Fibroblast of skin of right biceps (primary cell): ENCODE measurements at regions not wholly inside any gene's neighbourhood (a gene's known extent, or its start where the extent isn't known, plus 50 kb on each side); places are given as distances from the start of the nearest gene placed in this dataset.
"Not testable (repeated sequence)": the region's sequence is repeated elsewhere in the genome, so short reads cannot be mapped to it uniquely, and the experiment has no call there.

Source experiments
- DNase-seq: peaks from one replicate; pipeline ENCODE4 v3.0.0-alpha.2; 2013

GRCh38 chr16:59121411-59122261, 387.5 kb upstream of the GOT2 start:
- DNase-seq, result peak; percentile 6

GRCh38 chr16:59116744-59117143, 382.6 kb upstream of the GOT2 start:
- no peak for DNase-seq

GRCh38 chr16:59114790-59115189, 380.7 kb upstream of the GOT2 start:
- DNase-seq, result no peak

GRCh38 chr16:59113004-59113670, 379.0 kb upstream of the GOT2 start:
- DNase-seq, result no peak

GRCh38 chr16:59111280-59111679, 377.2 kb upstream of the GOT2 start:
- DNase-seq, result no peak

GRCh38 chr16:59108374-59108773, 374.3 kb upstream of the GOT2 start:
- no peak for DNase-seq

- not testable (repeated sequence) for DNase-seq
Measured at GRCh38 chr16:59096682-59097081, 362.6 kb upstream of the GOT2 start.

GRCh38 chr16:59090541-59090940, 356.4 kb upstream of the GOT2 start:
- DNase-seq, result peak; percentile 35

GRCh38 chr16:59088431-59088830, 354.3 kb upstream of the GOT2 start:
- no peak for DNase-seq

GRCh38 chr16:59087641-59088040, 353.5 kb upstream of the GOT2 start:
- no peak for DNase-seq

GRCh38 chr16:59067205-59067604, 333.1 kb upstream of the GOT2 start:
- no peak for DNase-seq

GRCh38 chr16:59060207-59060606, 326.1 kb upstream of the GOT2 start:
- peak; percentile 94 for DNase-seq

GRCh38 chr16:59058250-59058649, 324.1 kb upstream of the GOT2 start:
- no peak for DNase-seq

GRCh38 chr16:59053911-59054310, 319.8 kb upstream of the GOT2 start:
- DNase-seq, result no peak

GRCh38 chr16:59052231-59052630, 318.1 kb upstream of the GOT2 start:
- no peak for DNase-seq

- peak; percentile 24 for DNase-seq
Measured at GRCh38 chr16:59048876-59049275, 314.8 kb upstream of the GOT2 start.

- no peak for DNase-seq
Measured at GRCh38 chr16:59047114-59047513, 313.0 kb upstream of the GOT2 start.

GRCh38 chr16:59046335-59046734, 312.2 kb upstream of the GOT2 start:
- DNase-seq, result peak; percentile 81

- DNase-seq, result peak; percentile 71
Measured at GRCh38 chr16:59045501-59045900, 311.4 kb upstream of the GOT2 start.

- peak; percentile 75 for DNase-seq
Measured at GRCh38 chr16:59044616-59045015, 310.5 kb upstream of the GOT2 start.

- no peak for DNase-seq
Measured at GRCh38 chr16:59042301-59042700, 308.2 kb upstream of the GOT2 start.

- no peak for DNase-seq
Measured at GRCh38 chr16:59039066-59039720, 305.1 kb upstream of the GOT2 start.

GRCh38 chr16:59030923-59031485, 296.9 kb upstream of the GOT2 start:
- DNase-seq, result no peak

- DNase-seq, result peak; percentile 50
Measured at GRCh38 chr16:59021751-59022150, 287.6 kb upstream of the GOT2 start.
